ENCODE measurements at regions not wholly inside any gene's neighbourhood (a gene's known extent, or its start where the extent isn't known, plus 50 kb on each side); places are given as distances from the start of the nearest gene placed in this dataset.

- no peaks in the 10 kb centered on the region for H3K9me3 ChIP-seq (ENCODE audit: insufficient read depth, low read length, severe bottlenecking)
- no peak overlapping the region for H2AFZ ChIP-seq (ENCODE audit: low read depth, low read length)
- no peaks in the 10 kb centered on the region for H4K20me1 ChIP-seq (ENCODE audit: insufficient read depth, low read length)
- no peaks in the 10 kb centered on the region for H3K27me3 ChIP-seq (ENCODE audit: insufficient read depth, low read length, poor library complexity)
- no peak for TF ChIP-seq CTCF (IDR thresholded peaks at IDR 0.05; ENCODE audit: borderline replicate concordance, extremely low read depth, low read length, poor library complexity, severe bottlenecking)
- TF ChIP-seq EZH2 (IDR thresholded peaks at IDR 0.05; ENCODE audit: borderline replicate concordance, low read depth, low read length, severe bottlenecking) = no peak
- no peak overlapping the region for H3K27ac ChIP-seq (ENCODE audit: low read length)
- H3K79me2 ChIP-seq (ENCODE audit: insufficient read depth, low read length) = no peaks in the 10 kb centered on the region
- no peak overlapping the region for H3K4me2 ChIP-seq (ENCODE audit: insufficient read depth, low read length)
- H3K36me3 ChIP-seq (ENCODE audit: insufficient read depth, low read length) = no peaks in the 10 kb centered on the region
- no peak overlapping the region for H3K9ac ChIP-seq (ENCODE audit: low read depth, low read length)
- no peak overlapping the region for H3K4me3 ChIP-seq (ENCODE audit: low read depth in 1 of 2, low read length in 2 of 2)
- DNase-seq = no peak
- ATAC-seq (ENCODE audit: insufficient read depth, low read depth) = no peak
- no peaks in the 10 kb centered on the region for H3K4me1 ChIP-seq (ENCODE audit: insufficient read depth, low read length)
Observed at GRCh38 chr13:85194482-85194881, 604.7 kb downstream of the SLITRK6 start.

GRCh38 chr13:85191996-85192718, 607.1 kb downstream of the SLITRK6 start:
- ATAC-seq (ENCODE audit: insufficient read depth, low read depth) (no peak), DNase-seq (no peak)
- Histone ChIP-seq H3K9ac (ENCODE audit: low read depth, low read length) (no peak overlapping the region), H3K79me2 (ENCODE audit: insufficient read depth, low read length) (no peaks in the 10 kb centered on the region), H3K4me3 (ENCODE audit: low read depth in 1 of 2, low read length in 2 of 2) (no peak overlapping the region), H3K9me3 (ENCODE audit: insufficient read depth, low read length, severe bottlenecking) (no peaks in the 10 kb centered on the region), H2AFZ (ENCODE audit: low read depth, low read length) (no peak overlapping the region), H3K4me2 (ENCODE audit: insufficient read depth, low read length) (no peak overlapping the region), H3K4me1 (ENCODE audit: insufficient read depth, low read length) (no peaks in the 10 kb centered on the region), H4K20me1 (ENCODE audit: insufficient read depth, low read length) (no peaks in the 10 kb centered on the region), H3K36me3 (ENCODE audit: insufficient read depth, low read length) (no peaks in the 10 kb centered on the region), H3K27ac (ENCODE audit: low read length) (no peak overlapping the region), H3K27me3 (ENCODE audit: insufficient read depth, low read length, poor library complexity) (no peaks in the 10 kb centered on the region)
- TF ChIP-seq CTCF (IDR thresholded peaks at IDR 0.05; ENCODE audit: borderline replicate concordance, extremely low read depth, low read length, poor library complexity, severe bottlenecking) = no peak
- no peak for TF ChIP-seq EZH2 (IDR thresholded peaks at IDR 0.05; ENCODE audit: borderline replicate concordance, low read depth, low read length, severe bottlenecking)

GRCh38 chr13:85186356-85187045, 612.7 kb downstream of the SLITRK6 start:
- no peak for DNase-seq

More at GRCh38 chr13:85186356-85187045, 612.7 kb downstream of the SLITRK6 start:
- no peak overlapping the region for H3K27ac ChIP-seq (ENCODE audit: low read length)
- no peaks in the 10 kb centered on the region for H3K79me2 ChIP-seq (ENCODE audit: insufficient read depth, low read length)
- H2AFZ ChIP-seq (ENCODE audit: low read depth, low read length) = no peak overlapping the region
- no peaks in the 10 kb centered on the region for H3K27me3 ChIP-seq (ENCODE audit: insufficient read depth, low read length, poor library complexity)
- no peaks in the 10 kb centered on the region for H4K20me1 ChIP-seq (ENCODE audit: insufficient read depth, low read length)
- no peak overlapping the region for H3K4me2 ChIP-seq (ENCODE audit: insufficient read depth, low read length)
- no peak overlapping the region for H3K4me3 ChIP-seq (ENCODE audit: low read depth in 1 of 2, low read length in 2 of 2)
- H3K9me3 ChIP-seq (ENCODE audit: insufficient read depth, low read length, severe bottlenecking) = no peaks in the 10 kb centered on the region
- no peak for ATAC-seq (ENCODE audit: insufficient read depth, low read depth)
- no peaks in the 10 kb centered on the region for H3K36me3 ChIP-seq (ENCODE audit: insufficient read depth, low read length)
- H3K9ac ChIP-seq (ENCODE audit: low read depth, low read length) = no peak overlapping the region
- TF ChIP-seq CTCF (IDR thresholded peaks at IDR 0.05; ENCODE audit: borderline replicate concordance, extremely low read depth, low read length, poor library complexity, severe bottlenecking) = no peak
- no peak for TF ChIP-seq EZH2 (IDR thresholded peaks at IDR 0.05; ENCODE audit: borderline replicate concordance, low read depth, low read length, severe bottlenecking)
- H3K4me1 ChIP-seq (ENCODE audit: insufficient read depth, low read length) = no peaks in the 10 kb centered on the region
